ENCODE measurements at regions not wholly inside any gene's neighbourhood (a gene's known extent, or its start where the extent isn't known, plus 50 kb on each side); places are given as distances from the start of the nearest gene placed in this dataset.

GRCh38 chr2:4529738-4530137 lies 826.4 kb downstream of the DCDC2C start:
- no peak for DNase-seq (ENCODE audit: low spot score in 2 of 2)
- WGBS, 2 donors: 89 to 92% methylated on average over 1 of the region's 1 CpG

GRCh38 chr2:4530231-4530630 lies 826.9 kb downstream of the DCDC2C start:
- intact Hi-C loops (cut with DNase I; ENCODE audit: low total_unique reads): no loop called here
- TF ChIP-seq CTCF (IDR thresholded peaks at IDR 0.05) (no peak), POLR2A (IDR thresholded peaks at IDR 0.05) (no peak)
- WGBS, 2 donors: 73 to 79% methylated on average over 9 of the region's 9 CpGs
- no peak overlapping the region for H3K4me3 ChIP-seq (ENCODE audit: low read depth, poor library complexity, severe bottlenecking)
- no peak for DNase-seq (ENCODE audit: low spot score in 2 of 2)

More at GRCh38 chr2:4529738-4530137, 826.4 kb downstream of the DCDC2C start:
- TF ChIP-seq POLR2A (IDR thresholded peaks at IDR 0.05) (no peak), CTCF (IDR thresholded peaks at IDR 0.05) (no peak)
- intact Hi-C loops (cut with DNase I; ENCODE audit: low total_unique reads): no loop called here
- no peak overlapping the region for H3K4me3 ChIP-seq (ENCODE audit: low read depth, poor library complexity, severe bottlenecking)

- WGBS, 2 donors: 73 to 76% methylated on average over 2 of the region's 2 CpGs
- intact Hi-C loops (cut with DNase I; ENCODE audit: low total_unique reads): no loop called here
- no peak for TF ChIP-seq CTCF (IDR thresholded peaks at IDR 0.05)
- no peak for TF ChIP-seq POLR2A (IDR thresholded peaks at IDR 0.05)
- no peak for DNase-seq (ENCODE audit: low spot score in 2 of 2)
- no peak overlapping the region for H3K4me3 ChIP-seq (ENCODE audit: low read depth, poor library complexity, severe bottlenecking)
Measured at GRCh38 chr2:4533806-4534205, 830.4 kb downstream of the DCDC2C start.

- DNase-seq (ENCODE audit: low spot score in 2 of 2): no peak
- WGBS, 2 donors: 89 to 91% methylated on average over 9 of the region's 9 CpGs
- intact Hi-C loops (cut with DNase I; ENCODE audit: low total_unique reads): no loop called here
- no peak overlapping the region for H3K4me3 ChIP-seq (ENCODE audit: low read depth, poor library complexity, severe bottlenecking)
- TF ChIP-seq CTCF (IDR thresholded peaks at IDR 0.05): no peak
- no peak for TF ChIP-seq POLR2A (IDR thresholded peaks at IDR 0.05)
Measured at GRCh38 chr2:4539121-4539520, 835.7 kb downstream of the DCDC2C start.

- H3K4me3 ChIP-seq (ENCODE audit: low read depth, poor library complexity, severe bottlenecking): no peak overlapping the region
- intact Hi-C loops (cut with DNase I; ENCODE audit: low total_unique reads): no loop called here
- DNase-seq (ENCODE audit: low spot score in 2 of 2): no peak
- no peak for TF ChIP-seq POLR2A (IDR thresholded peaks at IDR 0.05)
- no peak for TF ChIP-seq CTCF (IDR thresholded peaks at IDR 0.05)
- WGBS, 2 donors: 90 to 91% methylated on average over 8 of the region's 8 CpGs
Measured at GRCh38 chr2:4549666-4550210, 846.4 kb downstream of the DCDC2C start.

All from lower leg skin (tissue), 4 donors.